ENCODE measurements at regions not wholly inside any gene's neighbourhood (a gene's known extent, or its start where the extent isn't known, plus 50 kb on each side); places are given as distances from the start of the nearest gene placed in this dataset.

DNA sequence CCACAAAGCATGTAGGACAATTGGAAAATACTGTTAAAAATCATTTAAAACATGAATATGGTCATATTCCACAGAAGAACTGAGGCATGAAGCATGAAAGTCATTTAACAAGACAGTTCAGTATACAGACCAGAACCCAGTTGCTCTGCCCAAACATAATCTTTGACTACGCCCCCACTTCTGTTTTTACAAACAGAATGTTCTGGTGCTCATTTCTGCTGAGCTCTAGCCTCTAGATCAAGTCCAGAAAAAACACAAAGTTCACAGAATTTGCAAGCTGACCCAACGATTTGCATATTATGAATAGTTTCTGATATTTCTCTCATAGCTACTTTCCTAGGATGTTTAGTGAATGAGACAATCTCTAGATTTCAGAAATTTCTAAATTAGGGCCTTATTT, 424.9 kb downstream of the PID1 start:
- TF ChIP-seq JUND (IDR thresholded peaks at IDR 0.05; ENCODE audit: low read depth): no peak
- DNase-seq (ENCODE audit: low read depth in 1 of 2, low spot score in 1 of 2): no peak
- in situ Hi-C loops (cut with HindIII; ENCODE audit: low pct_unique_long_range_greater_than_20kb, low sequenced_read_pairs): no loop called here

DNA sequence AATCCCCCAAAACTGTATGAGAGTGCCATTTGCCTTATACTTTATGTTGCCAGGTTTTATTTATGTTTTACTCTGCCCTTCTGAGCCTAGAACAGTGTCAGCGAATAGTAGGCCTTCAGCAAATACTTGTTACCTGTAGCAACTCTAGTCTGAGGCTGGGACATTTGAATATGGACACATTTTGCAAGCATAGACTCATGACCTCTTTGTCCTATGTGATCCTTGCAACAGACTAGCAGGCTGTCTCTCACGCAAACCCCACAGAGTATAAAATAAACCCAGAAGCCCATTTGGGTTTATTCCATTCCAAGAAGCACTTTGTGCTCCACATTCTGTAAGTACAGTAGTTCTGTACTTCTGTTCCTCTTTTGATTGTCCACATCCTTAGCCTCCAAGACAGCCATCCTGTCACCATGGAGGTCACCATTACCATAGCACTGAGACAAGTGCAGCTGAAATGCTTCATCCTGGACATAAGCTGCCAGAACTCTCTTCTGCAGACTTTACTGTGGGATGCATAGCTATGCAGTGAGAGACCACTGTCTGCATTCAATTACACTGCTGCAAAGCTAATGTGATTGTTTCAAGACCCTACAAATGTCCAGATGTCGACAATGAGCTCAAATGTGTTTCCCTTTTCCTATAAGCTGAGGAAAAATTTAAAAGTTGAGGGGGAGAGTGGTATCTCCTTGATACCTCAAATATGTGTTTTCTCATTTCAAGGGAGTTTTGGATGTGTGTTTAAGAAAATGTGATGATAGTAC, 425.7 kb downstream of the PID1 start:
- DNase-seq (ENCODE audit: low read depth in 1 of 2, low spot score in 1 of 2): no peak
- in situ Hi-C loops (cut with HindIII; ENCODE audit: low pct_unique_long_range_greater_than_20kb, low sequenced_read_pairs): no loop called here
- TF ChIP-seq JUND (IDR thresholded peaks at IDR 0.05; ENCODE audit: low read depth): no peak

DNA sequence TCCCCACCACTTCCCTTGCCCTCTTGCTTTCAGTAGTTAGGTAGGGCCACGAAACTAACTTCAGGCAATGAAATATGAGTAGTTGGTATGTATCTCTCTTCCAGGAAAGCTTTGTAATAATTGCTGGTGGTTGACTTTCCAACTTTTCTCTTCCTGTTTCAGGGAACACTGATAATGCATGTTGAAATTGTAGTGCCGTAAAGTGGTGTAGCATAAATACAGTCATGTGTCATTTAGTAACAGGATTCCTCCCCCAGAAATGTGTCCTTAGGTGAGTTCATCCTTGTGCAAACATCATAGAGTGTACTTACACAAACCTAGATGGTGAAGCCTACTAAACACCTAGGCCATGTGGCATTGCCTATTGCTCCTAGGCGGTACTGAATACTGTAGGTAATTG, 429.2 kb downstream of the PID1 start:
- in situ Hi-C loops (cut with HindIII; ENCODE audit: low pct_unique_long_range_greater_than_20kb, low sequenced_read_pairs): no loop called here
- peak in 1 of 2 experiments; percentile 21 for DNase-seq (ENCODE audit: low read depth in 1 of 2, low spot score in 1 of 2)
- no peak for TF ChIP-seq JUND (IDR thresholded peaks at IDR 0.05; ENCODE audit: low read depth)

DNA sequence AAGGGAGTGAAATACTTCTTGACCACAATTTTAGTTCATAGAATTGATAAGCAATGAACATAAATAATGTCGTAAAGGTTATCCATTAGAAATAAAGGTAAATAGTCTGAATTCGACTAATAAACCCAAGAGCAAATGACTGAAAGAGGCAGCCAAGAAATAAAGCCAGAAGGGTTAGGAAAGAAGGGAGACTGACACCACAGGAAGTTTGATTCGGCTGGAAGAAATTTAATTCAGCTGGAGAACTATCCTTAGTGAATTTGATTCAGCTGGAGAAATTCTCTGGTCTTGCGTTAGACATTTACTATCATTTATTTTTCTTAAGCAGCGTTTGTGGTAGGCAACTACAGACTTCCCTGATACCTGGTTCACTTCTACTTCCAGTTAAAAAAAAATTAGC, 429.6 kb downstream of the PID1 start:
- TF ChIP-seq JUND (IDR thresholded peaks at IDR 0.05; ENCODE audit: low read depth): no peak
- DNase-seq (ENCODE audit: low read depth in 1 of 2, low spot score in 1 of 2): no peak
- in situ Hi-C loops (cut with HindIII; ENCODE audit: low pct_unique_long_range_greater_than_20kb, low sequenced_read_pairs): no loop called here

DNA sequence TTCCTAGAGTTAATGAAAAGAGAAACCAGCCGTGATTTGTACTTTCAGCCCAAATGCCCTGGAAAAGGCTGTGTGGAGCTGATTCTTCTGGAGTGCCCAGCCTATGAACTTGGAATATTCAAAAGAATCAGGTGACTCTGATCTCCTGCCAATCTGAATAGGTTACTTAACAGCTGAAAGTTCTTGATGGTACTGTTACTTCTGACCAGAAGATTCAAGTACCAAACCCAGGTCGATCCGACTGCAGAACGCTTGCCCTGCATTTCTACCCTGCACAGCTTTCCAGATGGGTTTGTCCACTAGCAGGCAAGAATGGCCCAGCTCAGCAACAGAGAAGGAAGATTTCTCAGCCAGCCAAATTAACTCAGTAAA, 430.4 kb downstream of the PID1 start:
- no peak for DNase-seq (ENCODE audit: low read depth in 1 of 2, low spot score in 1 of 2)
- in situ Hi-C loops (cut with HindIII; ENCODE audit: low pct_unique_long_range_greater_than_20kb, low sequenced_read_pairs): no loop called here
- no peak for TF ChIP-seq JUND (IDR thresholded peaks at IDR 0.05; ENCODE audit: low read depth)

DNA sequence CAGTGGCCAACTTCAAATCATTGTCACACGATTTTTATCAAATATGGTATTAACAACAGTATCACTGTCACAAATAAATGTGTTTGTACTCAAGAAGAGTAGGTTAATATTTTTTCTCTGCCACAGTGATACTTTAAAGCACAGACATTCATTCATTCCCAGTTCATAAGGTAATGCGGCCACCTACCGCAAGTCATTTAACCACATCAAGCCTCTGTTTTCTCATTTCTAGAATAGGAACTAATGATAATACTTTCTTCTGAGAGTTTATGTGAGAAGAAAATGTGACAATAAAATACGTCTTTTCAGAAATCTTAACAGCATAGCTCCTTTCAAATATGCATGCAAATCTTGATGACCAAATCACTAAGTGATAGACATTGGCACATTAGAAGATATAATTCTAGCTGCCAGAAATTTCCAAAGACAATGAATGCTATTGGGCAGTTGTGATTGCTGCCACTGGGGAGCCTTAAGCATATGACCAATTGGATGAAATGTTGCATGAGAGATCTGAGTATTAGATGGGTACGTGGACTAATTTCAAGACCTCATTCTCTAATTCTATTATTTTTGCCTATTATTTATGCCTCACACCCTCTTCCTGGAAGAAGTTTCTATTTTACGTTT, 430.9 kb downstream of the PID1 start:
- in situ Hi-C loops (cut with HindIII; ENCODE audit: low pct_unique_long_range_greater_than_20kb, low sequenced_read_pairs): no loop called here
- no peak for DNase-seq (ENCODE audit: low read depth in 1 of 2, low spot score in 1 of 2)
- no peak for TF ChIP-seq JUND (IDR thresholded peaks at IDR 0.05; ENCODE audit: low read depth)

DNA sequence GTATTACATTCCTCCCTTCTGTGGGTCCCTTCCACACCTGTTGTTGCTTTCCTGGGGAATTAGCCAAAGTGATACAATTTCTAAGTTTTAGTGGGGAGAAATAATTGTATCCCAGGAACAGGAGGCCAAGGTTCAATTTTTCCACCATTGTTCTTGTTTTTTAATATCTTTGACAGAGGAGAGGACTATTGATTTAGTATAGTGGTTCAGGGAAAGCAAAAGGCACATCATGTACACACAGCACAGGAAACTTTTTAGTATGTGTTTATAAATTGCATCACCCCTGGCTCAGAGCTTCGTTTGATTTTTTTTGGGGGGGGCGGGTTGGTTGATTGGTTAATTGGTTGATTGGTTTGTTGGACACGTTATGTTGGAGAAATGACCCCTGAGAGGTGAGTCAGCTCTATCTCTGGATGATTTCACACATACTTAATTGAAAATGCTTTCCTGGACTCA, 431.6 kb downstream of the PID1 start:
- no peak for TF ChIP-seq JUND (IDR thresholded peaks at IDR 0.05; ENCODE audit: low read depth)
- DNase-seq (ENCODE audit: low read depth in 1 of 2, low spot score in 1 of 2): no peak

GRCh38 chr2:228838819-228839218, 432.3 kb downstream of the PID1 start:
- DNase-seq (ENCODE audit: low read depth in 1 of 2, low spot score in 1 of 2): no peak
- TF ChIP-seq JUND (IDR thresholded peaks at IDR 0.05; ENCODE audit: low read depth): no peak
- in situ Hi-C loops (cut with HindIII; ENCODE audit: low pct_unique_long_range_greater_than_20kb, low sequenced_read_pairs): no loop called here

More for the DNA sequence above, 431.6 kb downstream of the PID1 start:
- in situ Hi-C loops (cut with HindIII; ENCODE audit: low pct_unique_long_range_greater_than_20kb, low sequenced_read_pairs): no loop called here

- no peak for DNase-seq (ENCODE audit: low read depth in 1 of 2, low spot score in 1 of 2)
- in situ Hi-C loops (cut with HindIII; ENCODE audit: low pct_unique_long_range_greater_than_20kb, low sequenced_read_pairs): no loop called here
- no peak for TF ChIP-seq JUND (IDR thresholded peaks at IDR 0.05; ENCODE audit: low read depth)
These were observed 442.7 kb downstream of the PID1 start for GRCh38 chr2:228828397-228828796.

DNA sequence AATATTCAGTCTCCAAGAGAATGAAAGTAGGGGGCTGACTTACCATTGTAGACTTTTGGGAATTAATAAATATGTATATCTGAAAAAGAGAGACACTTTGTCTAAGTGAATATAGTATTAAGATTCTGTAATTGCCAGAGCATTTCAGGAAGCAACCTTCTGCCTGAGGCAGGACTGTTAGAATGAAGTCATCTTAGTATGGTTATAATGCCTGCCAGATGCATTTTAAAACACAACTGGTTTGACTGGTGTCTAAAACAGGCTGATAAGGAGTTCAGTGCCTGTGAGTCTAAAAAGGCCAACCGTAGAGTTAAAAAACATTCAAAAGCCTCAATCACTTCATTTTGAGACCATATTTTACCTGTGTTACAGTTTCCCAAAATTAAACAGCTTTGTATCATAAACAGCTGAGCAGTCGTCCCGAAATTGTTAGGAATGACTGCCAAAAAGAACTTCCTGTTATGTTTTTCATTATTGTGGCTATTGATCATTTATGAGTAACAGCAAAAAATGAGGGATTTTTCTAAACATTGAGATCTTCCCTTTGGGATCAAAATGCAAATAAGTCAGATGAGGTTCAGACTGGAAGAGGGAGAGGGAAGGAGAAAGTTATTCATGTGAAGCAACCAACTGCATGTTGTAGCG, 443.9 kb downstream of the PID1 start:
- DNase-seq (ENCODE audit: low read depth in 1 of 2, low spot score in 1 of 2): no peak
- in situ Hi-C loops (cut with HindIII; ENCODE audit: low pct_unique_long_range_greater_than_20kb, low sequenced_read_pairs): no loop called here
- no peak for TF ChIP-seq JUND (IDR thresholded peaks at IDR 0.05; ENCODE audit: low read depth)

GRCh38 chr2:228819701-228820100, 451.4 kb downstream of the PID1 start:
- TF ChIP-seq JUND (IDR thresholded peaks at IDR 0.05; ENCODE audit: low read depth): no peak
- in situ Hi-C loops (cut with HindIII; ENCODE audit: low pct_unique_long_range_greater_than_20kb, low sequenced_read_pairs): no loop called here
- no peak for DNase-seq (ENCODE audit: low read depth in 1 of 2, low spot score in 1 of 2)

- no peak for DNase-seq (ENCODE audit: low read depth in 1 of 2, low spot score in 1 of 2)
- TF ChIP-seq JUND (IDR thresholded peaks at IDR 0.05; ENCODE audit: low read depth): no peak
- in situ Hi-C loops (cut with HindIII; ENCODE audit: low pct_unique_long_range_greater_than_20kb, low sequenced_read_pairs): no loop called here
These were observed 468.7 kb downstream of the PID1 start for GRCh38 chr2:228802181-228803071.

Data from T47D (cell line).